ENCODE measurements at regions not wholly inside any gene's neighbourhood (a gene's known extent, or its start where the extent isn't known, plus 50 kb on each side); places are given as distances from the start of the nearest gene placed in this dataset.

DNA sequence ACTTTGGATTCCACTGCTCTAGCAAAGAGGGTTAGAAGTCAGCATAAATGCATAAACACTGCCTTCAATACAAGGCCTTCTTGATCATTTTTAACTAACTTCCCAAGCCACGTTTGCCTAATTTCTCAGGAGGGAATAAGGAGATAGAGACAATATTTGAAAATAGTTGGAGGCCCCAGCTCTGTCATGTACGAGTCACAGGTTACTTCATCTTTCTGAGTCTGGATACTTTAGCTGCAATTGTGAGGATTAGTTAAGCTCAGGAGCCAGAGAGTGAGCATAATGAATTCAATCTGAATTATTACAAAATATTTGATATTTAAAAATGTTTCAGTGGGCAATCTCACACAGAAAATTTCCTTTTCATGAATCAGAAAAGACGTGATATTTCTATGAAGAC, 298.9 kb downstream of the SHOX2 start:
- TF ChIP-seq CTCF (IDR thresholded peaks at IDR 0.05; ENCODE audit: low read depth, low read length), result no peak
- no peak for TF ChIP-seq POLR2A (IDR thresholded peaks at IDR 0.05; ENCODE audit: extremely low read depth, insufficient read length)
- TF ChIP-seq, protein P1, sequence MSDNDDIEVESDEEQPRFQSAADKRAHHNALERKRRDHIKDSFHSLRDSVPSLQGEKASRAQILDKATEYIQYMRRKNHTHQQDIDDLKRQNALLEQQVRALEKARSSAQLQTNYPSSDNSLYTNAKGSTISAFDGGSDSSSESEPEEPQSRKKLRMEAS (IDR thresholded peaks at IDR 0.05; ENCODE audit: low read depth, low read length), result no peak
- TF ChIP-seq MYC (IDR thresholded peaks at IDR 0.05; ENCODE audit: low read depth, low read length), result no peak
